Right lobe of liver (tissue), 6 donors: ENCODE measurements at regions not wholly inside any gene's neighbourhood (a gene's known extent, or its start where the extent isn't known, plus 50 kb on each side); places are given as distances from the start of the nearest gene placed in this dataset.

Experiments
- ATAC-seq, 4 donors: fragments of 200-7000 bp; cut with Tn5 transposase; one replicate each; pipeline ENCODE4 v1.9.1; 2020; ENCODE audit warnings: mild to moderate bottlenecking in 4 of 4, moderate library complexity in 4 of 4
- DNase-seq, 3 donors: peaks; one replicate each; pipeline ENCODE4 v3.0.0-alpha.2; 2020
- H3K27ac ChIP-seq, 3 donors: fragments of 200-600 bp; one replicate each; pipeline ENCODE4 v1.8.0; 2022
- H3K27me3 ChIP-seq, 2 donors: fragments of 200-600 bp; one replicate each; pipeline ENCODE4 v1.8.0; 2022
- H3K36me3 ChIP-seq, 4 donors: fragments of 200-600 bp; sonication (generic) in 1 of 4; one replicate each; pipeline versions ENCODE4 v1.5.1 to v1.8.0; 2017 to 2022; ENCODE audit warnings: control low read depth in 1 of 4
- H3K4me1 ChIP-seq, 4 donors: fragments of 200-600 bp; sonication (generic) in 1 of 4; one replicate each; pipeline versions ENCODE4 v1.5.1 to v1.8.0; 2017 to 2022; ENCODE audit warnings: control low read depth in 1 of 4
- H3K4me3 ChIP-seq, 3 donors: fragments of 200-600 bp; one replicate each; pipeline ENCODE4 v1.8.0; 2022
- H3K9me3 ChIP-seq, 4 donors: fragments of 200-600 bp; sonication (generic) in 1 of 4; one replicate each; pipeline versions ENCODE4 v1.5.1 to v1.8.0; 2017 to 2022; ENCODE audit warnings: control low read depth in 1 of 4
- CTCF ChIP-seq, 4 donors: fragments of 200-600 bp in 3 of 4; fragments of 450-650 bp in 1 of 4; IDR thresholded peaks; one replicate each; pipeline versions ENCODE4 v1.5.1 to v1.8.0; 2016 to 2022; ENCODE audit warnings: antibody characterized with exemption in 4 of 4, mild to moderate bottlenecking in 2 of 4
- POLR2A ChIP-seq: fragments of 450-650 bp; IDR thresholded peaks from one replicate; pipeline ENCODE4 v1.6.1; 2017; ENCODE audit warnings: antibody characterized with exemption, mild to moderate bottlenecking
- WGBS: methylation state at CpG from one replicate; pipeline ENCODE4 v1.1.6; 2018; ENCODE audit warnings: low coverage, low lambda C conversion rate; ENCODE audit not compliant: insufficient coverage; ENCODE audit errors: missing lambda C conversion rate; 5-methylcytosine and 5-hydroxymethylcytosine counted together
- intact Hi-C, 2 donors: fragments of 100-400 bp; cut with DNase I; formaldehyde crosslinking; loops; one replicate each; pipeline versions ENCODE4 v1.11.2 to v1.14.1; 2022
- donor health status: DM: no; HTN: yes; CAD: no.
- donor health status: DM: no; HTN: no; CAD: no.
- donor health status: DM: no; HTN: no; CAD: no.
- donor health status: DM: no; HTN: yes; CAD: no.
- donor health status: DM: no; HTN: yes; CAD: no.

- TF ChIP-seq POLR2A (no peak), CTCF (IDR thresholded peaks at IDR 0.05) (no peak)
- no peak for ATAC-seq
- DNase-seq, result peak in 1 of 3 donors; percentile 30
- Histone ChIP-seq H3K27me3 (no peaks in the 10 kb centered on the region), H3K4me3 (no peak overlapping the region), H3K27ac (no peak overlapping the region), H3K9me3 (no peaks in the 10 kb centered on the region), H3K4me1 (no peaks in the 10 kb centered on the region), H3K36me3 (no peaks in the 10 kb centered on the region)
- intact Hi-C loops, result no loop called here
- WGBS, result 81% methylated on average over 8 of the region's 23 CpGs
These were observed 189.9 kb downstream of the FOXD2 start for GRCh38 chr1:47627471-47628370.

- Histone ChIP-seq H3K36me3 (no peaks in the 10 kb centered on the region), H3K9me3 (no peaks in the 10 kb centered on the region), H3K27ac (no peak overlapping the region), H3K4me3 (no peak overlapping the region), H3K4me1 (no peaks in the 10 kb centered on the region), H3K27me3 (no peaks in the 10 kb centered on the region)
- DNase-seq, result no peak
- intact Hi-C loops, result no loop called here
- WGBS, result 86% methylated on average over 3 of the region's 3 CpGs
- TF ChIP-seq CTCF (IDR thresholded peaks at IDR 0.05) (no peak), POLR2A (no peak)
- no peak for ATAC-seq
These were observed 191.4 kb downstream of the FOXD2 start for GRCh38 chr1:47629201-47629600.

GRCh38 chr1:47630346-47630745, 192.5 kb downstream of the FOXD2 start:
- no peak overlapping the region for H3K27ac ChIP-seq
- no peaks in the 10 kb centered on the region for H3K4me1 ChIP-seq
- DNase-seq (peak in 1 of 3 donors; percentile 11), ATAC-seq (no peak)
- no peaks in the 10 kb centered on the region for H3K36me3 ChIP-seq
- no peaks in the 10 kb centered on the region for H3K9me3 ChIP-seq
- intact Hi-C loops, result no loop called here
- no peaks in the 10 kb centered on the region for H3K27me3 ChIP-seq
- WGBS, result no CpG with 5 or more reads among the region's 4 CpGs
- H3K4me3 ChIP-seq, result no peak overlapping the region
- no peak for TF ChIP-seq CTCF (IDR thresholded peaks at IDR 0.05)
- no peak for TF ChIP-seq POLR2A

- Histone ChIP-seq H3K27me3 (no peaks in the 10 kb centered on the region), H3K4me3 (no peak overlapping the region), H3K9me3 (no peaks in the 10 kb centered on the region), H3K27ac (no peak overlapping the region), H3K4me1 (no peaks in the 10 kb centered on the region), H3K36me3 (no peaks in the 10 kb centered on the region)
- TF ChIP-seq POLR2A (no peak), CTCF (IDR thresholded peaks at IDR 0.05) (no peak)
- 60% methylated on average over 2 of the region's 17 CpGs for WGBS
- intact Hi-C loops, result no loop called here
- DNase-seq (no peak), ATAC-seq (no peak)
These were observed 193.7 kb downstream of the FOXD2 start for GRCh38 chr1:47631411-47631995.
